ENCODE measurements at regions not wholly inside any gene's neighbourhood (a gene's known extent, or its start where the extent isn't known, plus 50 kb on each side); places are given as distances from the start of the nearest gene placed in this dataset.

- Histone ChIP-seq H3K27me3 (ENCODE audit: control insufficient read depth in 2 of 2, insufficient read depth in 2 of 2, low read length in 2 of 2) (no peaks in the 10 kb centered on the region), H3K27ac (ENCODE audit: low read depth, low read length) (no peak overlapping the region), H3K9me3 (ENCODE audit: control insufficient read depth in 2 of 3, low read length in 3 of 3) (no peaks in the 10 kb centered on the region), H3K4me1 (ENCODE audit: control insufficient read depth in 2 of 2, insufficient read depth in 2 of 2, low read length in 2 of 2) (no peaks in the 10 kb centered on the region), H3K36me3 (ENCODE audit: control insufficient read depth in 2 of 3, insufficient read depth in 3 of 3, low read length in 3 of 3) (no peaks in the 10 kb centered on the region), H3K4me3 (ENCODE audit: low read length) (no peak overlapping the region)
- no peaks in the 10 kb centered on the region for H3K9me3 Mint-ChIP-seq
- DNase-seq (no peak), ATAC-seq (no peak)
- H3K27ac Mint-ChIP-seq, result peak overlapping the region in 1 of 9 donors; percentile 33
- H3K4me1 Mint-ChIP-seq, result peaks cover 0 to 4% (median 0%) of the 10 kb centered on the region in 7 donors
- peaks cover 0 to 7% (median 0%) of the 10 kb centered on the region in 5 donors for H3K27me3 Mint-ChIP-seq
- ChIA-PET CTCF (no interaction called here), POLR2A (no interaction called here)
- no peak overlapping the region for H3K4me3 Mint-ChIP-seq
- no peaks in the 10 kb centered on the region for H3K36me3 Mint-ChIP-seq
- intact Hi-C loops (cut with micrococcal nuclease), result no loop called here
Observed at GRCh38 chr20:50246367-50247195, 56.0 kb downstream of the CEBPB start.

- no peak overlapping the region for H3K4me3 Mint-ChIP-seq
- ChIA-PET CTCF (no interaction called here), POLR2A (no interaction called here)
- H3K36me3 ChIP-seq (ENCODE audit: control insufficient read depth in 2 of 3, insufficient read depth in 3 of 3, low read length in 3 of 3), result no peaks in the 10 kb centered on the region
- H3K4me1 Mint-ChIP-seq, result peaks cover 0 to 7% (median 0%) of the 10 kb centered on the region in 7 donors
- no peak overlapping the region for H3K27ac ChIP-seq (ENCODE audit: low read depth, low read length)
- no peaks in the 10 kb centered on the region for H3K36me3 Mint-ChIP-seq
- no peaks in the 10 kb centered on the region for H3K27me3 ChIP-seq (ENCODE audit: control insufficient read depth in 2 of 2, insufficient read depth in 2 of 2, low read length in 2 of 2)
- no peaks in the 10 kb centered on the region for H3K9me3 Mint-ChIP-seq
- DNase-seq, result no peak
- intact Hi-C loops (cut with micrococcal nuclease), result no loop called here
- no peaks in the 10 kb centered on the region for H3K4me1 ChIP-seq (ENCODE audit: control insufficient read depth in 2 of 2, insufficient read depth in 2 of 2, low read length in 2 of 2)
- H3K4me3 ChIP-seq (ENCODE audit: low read length), result no peak overlapping the region
- H3K27me3 Mint-ChIP-seq, result peaks cover 0 to 5% (median 0%) of the 10 kb centered on the region in 5 donors
- no peak overlapping the region for H3K27ac Mint-ChIP-seq
- ATAC-seq, result no peak
- H3K9me3 ChIP-seq (ENCODE audit: control insufficient read depth in 2 of 3, low read length in 3 of 3), result no peaks in the 10 kb centered on the region
Observed at GRCh38 chr20:50247196-50248094, 56.8 kb downstream of the CEBPB start.

GRCh38 chr20:50248104-50248641, 57.5 kb downstream of the CEBPB start:
- ATAC-seq (peak; percentile 37), DNase-seq (no peak)
- no peak overlapping the region for H3K27ac Mint-ChIP-seq
- ChIA-PET CTCF (no interaction called here), POLR2A (no interaction called here)
- Histone ChIP-seq H3K4me1 (ENCODE audit: control insufficient read depth in 2 of 2, insufficient read depth in 2 of 2, low read length in 2 of 2) (no peaks in the 10 kb centered on the region), H3K9me3 (ENCODE audit: control insufficient read depth in 2 of 3, low read length in 3 of 3) (no peaks in the 10 kb centered on the region), H3K27ac (ENCODE audit: low read depth, low read length) (no peak overlapping the region), H3K36me3 (ENCODE audit: control insufficient read depth in 2 of 3, insufficient read depth in 3 of 3, low read length in 3 of 3) (no peaks in the 10 kb centered on the region), H3K4me3 (ENCODE audit: low read length) (no peak overlapping the region), H3K27me3 (ENCODE audit: control insufficient read depth in 2 of 2, insufficient read depth in 2 of 2, low read length in 2 of 2) (no peaks in the 10 kb centered on the region)
- intact Hi-C loops (cut with micrococcal nuclease), result no loop called here
- no peaks in the 10 kb centered on the region for H3K9me3 Mint-ChIP-seq
- no peak overlapping the region for H3K4me3 Mint-ChIP-seq
- no peaks in the 10 kb centered on the region for H3K36me3 Mint-ChIP-seq
- peaks cover 0 to 7% (median 0%) of the 10 kb centered on the region in 7 donors for H3K4me1 Mint-ChIP-seq
- H3K27me3 Mint-ChIP-seq, result peaks cover 0 to 5% (median 0%) of the 10 kb centered on the region in 5 donors

GRCh38 chr20:50249447-50250388, 59.1 kb downstream of the CEBPB start:
- Histone ChIP-seq H3K27ac (ENCODE audit: low read depth, low read length) (no peak overlapping the region), H3K27me3 (ENCODE audit: control insufficient read depth in 2 of 2, insufficient read depth in 2 of 2, low read length in 2 of 2) (no peaks in the 10 kb centered on the region), H3K4me1 (ENCODE audit: control insufficient read depth in 2 of 2, insufficient read depth in 2 of 2, low read length in 2 of 2) (no peaks in the 10 kb centered on the region), H3K36me3 (ENCODE audit: control insufficient read depth in 2 of 3, insufficient read depth in 3 of 3, low read length in 3 of 3) (no peaks in the 10 kb centered on the region), H3K9me3 (ENCODE audit: control insufficient read depth in 2 of 3, low read length in 3 of 3) (no peaks in the 10 kb centered on the region), H3K4me3 (ENCODE audit: low read length) (no peak overlapping the region)
- Mint-ChIP-seq H3K4me1 (peaks cover 0 to 7% (median 0%) of the 10 kb centered on the region in 7 donors), H3K4me3 (no peak overlapping the region), H3K36me3 (no peaks in the 10 kb centered on the region), H3K27ac (no peak overlapping the region), H3K27me3 (peaks cover 0 to 6% (median 3%) of the 10 kb centered on the region in 5 donors), H3K9me3 (no peaks in the 10 kb centered on the region)
- ATAC-seq (no peak), DNase-seq (no peak)
- POLR2A ChIA-PET, result no interaction called here
- CTCF ChIA-PET, result no interaction called here
- intact Hi-C loops (cut with micrococcal nuclease), result no loop called here

GRCh38 chr20:50250679-50251382, 60.2 kb downstream of the CEBPB start:
- Mint-ChIP-seq H3K27me3 (peaks cover 0 to 13% (median 4%) of the 10 kb centered on the region in 5 donors), H3K9me3 (no peaks in the 10 kb centered on the region), H3K36me3 (no peaks in the 10 kb centered on the region), H3K27ac (no peak overlapping the region), H3K4me1 (peaks cover 0 to 3% (median 0%) of the 10 kb centered on the region in 7 donors), H3K4me3 (no peak overlapping the region)
- ChIA-PET POLR2A (no interaction called here), CTCF (no interaction called here)
- intact Hi-C loops (cut with micrococcal nuclease), result no loop called here
- Histone ChIP-seq H3K27ac (ENCODE audit: low read depth, low read length) (no peak overlapping the region), H3K36me3 (ENCODE audit: control insufficient read depth in 2 of 3, insufficient read depth in 3 of 3, low read length in 3 of 3) (no peaks in the 10 kb centered on the region), H3K4me1 (ENCODE audit: control insufficient read depth in 2 of 2, insufficient read depth in 2 of 2, low read length in 2 of 2) (no peaks in the 10 kb centered on the region), H3K27me3 (ENCODE audit: control insufficient read depth in 2 of 2, insufficient read depth in 2 of 2, low read length in 2 of 2) (no peaks in the 10 kb centered on the region), H3K9me3 (ENCODE audit: control insufficient read depth in 2 of 3, low read length in 3 of 3) (no peaks in the 10 kb centered on the region), H3K4me3 (ENCODE audit: low read length) (no peak overlapping the region)
- ATAC-seq (no peak), DNase-seq (no peak)

GRCh38 chr20:50251383-50251748, 60.7 kb downstream of the CEBPB start:
- H3K36me3 ChIP-seq (ENCODE audit: control insufficient read depth in 2 of 3, insufficient read depth in 3 of 3, low read length in 3 of 3), result no peaks in the 10 kb centered on the region
- CTCF ChIA-PET, result interaction anchor here (0.5 kb wide), 1 partner anchor 522 kb away, joined by 3 read pairs; no protein-coding TSS in a partner anchor

More at GRCh38 chr20:50251383-50251748, 60.7 kb downstream of the CEBPB start:
- Histone ChIP-seq H3K27me3 (ENCODE audit: control insufficient read depth in 2 of 2, insufficient read depth in 2 of 2, low read length in 2 of 2) (no peaks in the 10 kb centered on the region), H3K27ac (ENCODE audit: low read depth, low read length) (no peak overlapping the region), H3K4me1 (ENCODE audit: control insufficient read depth in 2 of 2, insufficient read depth in 2 of 2, low read length in 2 of 2) (no peaks in the 10 kb centered on the region), H3K4me3 (ENCODE audit: low read length) (no peak overlapping the region), H3K9me3 (ENCODE audit: control insufficient read depth in 2 of 3, low read length in 3 of 3) (no peaks in the 10 kb centered on the region)
- H3K36me3 Mint-ChIP-seq, result no peaks in the 10 kb centered on the region
- DNase-seq (no peak), ATAC-seq (no peak)
- H3K4me3 Mint-ChIP-seq, result no peak overlapping the region
- H3K9me3 Mint-ChIP-seq, result no peaks in the 10 kb centered on the region
- H3K27ac Mint-ChIP-seq, result no peak overlapping the region
- H3K27me3 Mint-ChIP-seq, result peaks cover 0 to 16% (median 4%) of the 10 kb centered on the region in 5 donors
- intact Hi-C loops (cut with micrococcal nuclease), result no loop called here
- POLR2A ChIA-PET, result no interaction called here
- H3K4me1 Mint-ChIP-seq, result peaks cover 0 to 3% (median 0%) of the 10 kb centered on the region in 7 donors
